Pancreas (tissue), 10 donors: ENCODE measurements at regions not wholly inside any gene's neighbourhood (a gene's known extent, or its start where the extent isn't known, plus 50 kb on each side); places are given as distances from the start of the nearest gene placed in this dataset.

Source experiments
- ATAC-seq, 4 donors: fragments of 200-7000 bp; cut with Tn5 transposase; one replicate each; pipeline versions ENCODE4 v1.8.0 to v1.9.1; 2020; ENCODE audit warnings: mild to moderate bottlenecking in 4 of 4, moderate library complexity in 4 of 4
- DNase-seq, 6 donors: peaks; one replicate each; pipeline ENCODE4 v3.0.0-alpha.2; 2020
- FAIRE-seq: peaks from 2 replicates; lab custom pipeline; 2012; peaks lifted over from hg19 to GRCh38; lab: Jason Lieb, UNC
- H3K27ac ChIP-seq, 4 donors: fragments of 200-600 bp; sonication (generic); 1 replicate in 3 of 4; 2 replicates in 1 of 4; pipeline versions ENCODE4 v1.5.0 to v1.8.0; 2020
- H3K27me3 ChIP-seq, 4 donors: fragments of 200-600 bp; one replicate each; pipeline ENCODE4 v1.8.0; 2021
- H3K36me3 ChIP-seq, 3 donors: fragments of 200-600 bp; sonication (generic) in 1 of 3; one replicate each; pipeline versions ENCODE4 v1.5.0 to v1.8.0; 2020 to 2021
- H3K4me1 ChIP-seq, 3 donors: fragments of 200-600 bp; one replicate each; pipeline ENCODE4 v1.8.0; 2021
- H3K4me3 ChIP-seq, 4 donors: fragments of 200-600 bp; sonication (generic) in 2 of 4; one replicate each; pipeline versions ENCODE4 v1.5.0 to v1.8.0; 2020 to 2021
- H3K9me3 ChIP-seq, 4 donors: fragments of 200-600 bp; one replicate each; pipeline ENCODE4 v1.8.0; 2021
- CTCF ChIP-seq, 4 donors: fragments of 200-600 bp; sonication (generic) in 3 of 4; IDR thresholded peaks; one replicate each; pipeline versions ENCODE4 v1.5.0 to v1.8.0; 2021; ENCODE audit warnings: antibody characterized with exemption in 4 of 4
- WGBS, 2 donors: extraction: QIAGEN DNeasy Blood & Tissue Kit; methylation state at CpG; one replicate each; pipeline ENCODE4 v1.1.7; 2013; 5-methylcytosine and 5-hydroxymethylcytosine counted together
- intact Hi-C, 3 donors: fragments of 100-400 bp; cut with DNase I; formaldehyde crosslinking; loops; one replicate each; pipeline versions ENCODE4 v1.11.1 to v1.14.2; 2022
- donor health status: healthy with polysubstance abuse.
- donor health status: DM: no; HTN: no; CAD: no; lungs with moderate emphysema.
- donor health status: DM: no; HTN: no; CAD: no.
- donor health status: control.
- donor health status: control.
- donor health status: Bipolar disorder and iron deficiency.
- donor health status: DM: yes; HTN: yes; CAD: no.
- donor health status: DM: no; HTN: no; CAD: no.
- donor health status: DM: no; HTN: no; CAD: no.
- donor health status: DM: yes; HTN: yes; CAD: no.

GRCh38 chr3:148136816-148137215, 560.9 kb upstream of the AGTR1 start:
- no peaks in the 10 kb centered on the region for H3K36me3 ChIP-seq
- no peak overlapping the region for H3K27ac ChIP-seq
- H3K4me3 ChIP-seq, result no peak overlapping the region
- no peaks in the 10 kb centered on the region for H3K4me1 ChIP-seq
- intact Hi-C loops, result no loop called here
- ATAC-seq (no peak), FAIRE-seq (no peak), DNase-seq (no peak)
- TF ChIP-seq CTCF (IDR thresholded peaks at IDR 0.05), result no peak
- no peaks in the 10 kb centered on the region for H3K27me3 ChIP-seq
- no peaks in the 10 kb centered on the region for H3K9me3 ChIP-seq

GRCh38 chr3:148146241-148146640, 551.5 kb upstream of the AGTR1 start:
- Histone ChIP-seq H3K27me3 (no peaks in the 10 kb centered on the region), H3K4me1 (no peaks in the 10 kb centered on the region), H3K9me3 (no peaks in the 10 kb centered on the region), H3K27ac (no peak overlapping the region), H3K4me3 (no peak overlapping the region), H3K36me3 (no peaks in the 10 kb centered on the region)
- TF ChIP-seq CTCF (IDR thresholded peaks at IDR 0.05), result no peak
- ATAC-seq, result no peak
- WGBS, 2 donors, result 36 to 55% methylated on average over 2 of the region's 2 CpGs
- no peak for FAIRE-seq
- intact Hi-C loops, result no loop called here
- DNase-seq, result no peak

- DNase-seq (no peak), ATAC-seq (no peak), FAIRE-seq (no peak)
- Histone ChIP-seq H3K9me3 (no peaks in the 10 kb centered on the region), H3K4me3 (no peak overlapping the region), H3K36me3 (no peaks in the 10 kb centered on the region), H3K27me3 (no peaks in the 10 kb centered on the region), H3K27ac (no peak overlapping the region), H3K4me1 (no peaks in the 10 kb centered on the region)
- 49 to 62% methylated on average over 2 of the region's 2 CpGs for WGBS, 2 donors
- no peak for TF ChIP-seq CTCF (IDR thresholded peaks at IDR 0.05)
- intact Hi-C loops, result no loop called here
Measured at GRCh38 chr3:148146947-148147826, 550.5 kb upstream of the AGTR1 start.

GRCh38 chr3:148147903-148148302, 549.8 kb upstream of the AGTR1 start:
- TF ChIP-seq CTCF (IDR thresholded peaks at IDR 0.05), result no peak
- Histone ChIP-seq H3K27ac (no peak overlapping the region), H3K4me1 (no peaks in the 10 kb centered on the region), H3K4me3 (no peak overlapping the region), H3K9me3 (no peaks in the 10 kb centered on the region), H3K36me3 (no peaks in the 10 kb centered on the region), H3K27me3 (no peaks in the 10 kb centered on the region)
- ATAC-seq, result no peak
- FAIRE-seq, result no peak
- WGBS, 2 donors, result 34 to 42% methylated on average over 2 of the region's 2 CpGs
- no peak for DNase-seq
- intact Hi-C loops, result no loop called here

GRCh38 chr3:148149556-148149955, 548.1 kb upstream of the AGTR1 start:
- H3K27ac ChIP-seq, result no peak overlapping the region
- no peaks in the 10 kb centered on the region for H3K4me1 ChIP-seq
- ATAC-seq (no peak), DNase-seq (no peak), FAIRE-seq (no peak)
- no peak for TF ChIP-seq CTCF (IDR thresholded peaks at IDR 0.05)
- no peaks in the 10 kb centered on the region for H3K27me3 ChIP-seq
- WGBS, 2 donors, result 72 to 86% methylated on average over 2 of the region's 2 CpGs
- intact Hi-C loops, result no loop called here
- H3K4me3 ChIP-seq, result no peak overlapping the region
- no peaks in the 10 kb centered on the region for H3K9me3 ChIP-seq
- H3K36me3 ChIP-seq, result no peaks in the 10 kb centered on the region
